Suprapubic skin (tissue), 4 donors: ENCODE measurements at regions not wholly inside any gene's neighbourhood (a gene's known extent, or its start where the extent isn't known, plus 50 kb on each side); places are given as distances from the start of the nearest gene placed in this dataset.

Experiments used
- DNase-seq, 2 donors: peaks; one replicate each; pipeline ENCODE4 v3.0.0-alpha.2; 2019; ENCODE audit warnings: low spot score in 2 of 2
- H3K27ac ChIP-seq: fragments of 200-600 bp; sonication (generic); one replicate; pipeline ENCODE4 v1.5.1; 2019
- H3K27me3 ChIP-seq: fragments of 200-600 bp; sonication (generic); one replicate; pipeline ENCODE4 v1.5.1; 2019
- H3K36me3 ChIP-seq: fragments of 200-600 bp; sonication (generic); one replicate; pipeline ENCODE4 v1.5.1; 2019
- H3K4me1 ChIP-seq: fragments of 200-600 bp; sonication (generic); one replicate; pipeline ENCODE4 v1.5.1; 2019
- H3K4me3 ChIP-seq: fragments of 200-600 bp; sonication (generic); one replicate; pipeline ENCODE4 v1.5.1; 2019; ENCODE audit warnings: mild to moderate bottlenecking
- H3K9me3 ChIP-seq: fragments of 200-600 bp; sonication (generic); one replicate; pipeline ENCODE4 v1.5.1; 2019
- EP300 ChIP-seq: sonication (generic); formaldehyde crosslinking; IDR thresholded peaks from one replicate; pipeline ENCODE4 v1.6.1; 2017; ENCODE audit warnings: antibody characterized with exemption
- POLR2A ChIP-seq, 2 donors: fragments of 450-650 bp; IDR thresholded peaks; one replicate each; pipeline ENCODE4 v1.6.1; 2017; ENCODE audit warnings: antibody characterized with exemption in 2 of 2, mild to moderate bottlenecking in 2 of 2, moderate library complexity in 2 of 2
- POLR2AphosphoS5 ChIP-seq, 3 donors: sonication (generic); formaldehyde crosslinking; IDR thresholded peaks; one replicate each; pipeline ENCODE4 v1.6.1; 2017; ENCODE audit warnings: antibody characterized with exemption in 3 of 3
- WGBS: methylation state at CpG from one replicate; pipeline ENCODE4 v1.1.5; 2018; 5-methylcytosine and 5-hydroxymethylcytosine counted together
- TF ChIP-seq, protein P1 (sequence below), 2 donors: fragments of 200-600 bp in 1 of 2; fragments of 450-650 bp in 1 of 2; sonication (generic) in 1 of 2; IDR thresholded peaks; one replicate each; pipeline ENCODE4 v1.5.1; 2016 to 2019; ENCODE audit warnings: antibody characterized with exemption in 2 of 2, mild to moderate bottlenecking in 1 of 2, moderate library complexity in 1 of 2

DNA sequence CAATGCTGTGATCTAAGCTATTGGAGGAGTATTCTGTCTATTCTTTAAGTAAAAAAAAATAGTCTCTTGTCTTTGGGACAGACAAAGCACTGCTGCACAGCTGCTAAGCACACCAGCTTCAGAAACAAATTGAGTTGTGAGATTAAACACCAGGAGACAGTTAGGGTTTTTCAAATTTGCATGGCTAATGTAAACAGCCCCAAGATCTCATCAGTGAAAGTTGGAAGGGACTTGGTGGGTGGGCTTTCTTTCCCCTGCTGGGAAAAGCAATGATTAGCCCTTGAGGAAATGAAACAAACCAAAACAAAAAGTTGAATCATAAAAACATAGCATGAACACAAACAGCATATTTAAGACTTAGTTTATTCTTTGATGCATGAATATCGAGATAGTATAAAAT is 143.6 kb upstream of the SLITRK1 start:
- Histone ChIP-seq H3K36me3 (no peaks in the 10 kb centered on the region), H3K27me3 (no peaks in the 10 kb centered on the region), H3K4me3 (no peak overlapping the region), H3K9me3 (no peaks in the 10 kb centered on the region), H3K27ac (no peak overlapping the region), H3K4me1 (no peaks in the 10 kb centered on the region)
- TF ChIP-seq EP300 (no peak), POLR2A (IDR thresholded peaks at IDR 0.05) (no peak), POLR2AphosphoS5 (IDR thresholded peaks at IDR 0.05) (no peak)
- TF ChIP-seq, protein P1, sequence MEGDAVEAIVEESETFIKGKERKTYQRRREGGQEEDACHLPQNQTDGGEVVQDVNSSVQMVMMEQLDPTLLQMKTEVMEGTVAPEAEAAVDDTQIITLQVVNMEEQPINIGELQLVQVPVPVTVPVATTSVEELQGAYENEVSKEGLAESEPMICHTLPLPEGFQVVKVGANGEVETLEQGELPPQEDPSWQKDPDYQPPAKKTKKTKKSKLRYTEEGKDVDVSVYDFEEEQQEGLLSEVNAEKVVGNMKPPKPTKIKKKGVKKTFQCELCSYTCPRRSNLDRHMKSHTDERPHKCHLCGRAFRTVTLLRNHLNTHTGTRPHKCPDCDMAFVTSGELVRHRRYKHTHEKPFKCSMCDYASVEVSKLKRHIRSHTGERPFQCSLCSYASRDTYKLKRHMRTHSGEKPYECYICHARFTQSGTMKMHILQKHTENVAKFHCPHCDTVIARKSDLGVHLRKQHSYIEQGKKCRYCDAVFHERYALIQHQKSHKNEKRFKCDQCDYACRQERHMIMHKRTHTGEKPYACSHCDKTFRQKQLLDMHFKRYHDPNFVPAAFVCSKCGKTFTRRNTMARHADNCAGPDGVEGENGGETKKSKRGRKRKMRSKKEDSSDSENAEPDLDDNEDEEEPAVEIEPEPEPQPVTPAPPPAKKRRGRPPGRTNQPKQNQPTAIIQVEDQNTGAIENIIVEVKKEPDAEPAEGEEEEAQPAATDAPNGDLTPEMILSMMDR (IDR thresholded peaks at IDR 0.05) = no peak
- 83% methylated on average over 1 of the region's 1 CpG for WGBS
- no peak for DNase-seq

DNA sequence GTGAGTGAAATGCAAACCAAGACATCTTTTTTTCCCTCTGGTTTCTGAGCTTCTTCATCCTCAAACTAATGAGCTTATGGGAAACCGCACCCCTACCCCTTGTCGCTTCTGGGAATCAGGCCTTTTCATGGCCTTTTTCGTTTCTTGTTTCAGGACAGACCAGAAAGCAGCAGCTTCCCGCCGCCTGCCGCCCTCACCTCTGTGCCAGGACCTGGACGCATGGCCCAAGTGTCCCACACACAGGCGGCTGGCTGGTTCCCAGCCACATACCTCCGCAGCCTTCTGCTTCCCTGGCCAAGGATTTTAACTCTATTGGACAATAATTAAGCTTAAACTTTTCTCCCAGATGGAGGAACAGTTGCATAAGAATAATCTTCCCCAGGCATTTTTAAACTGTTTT is 114.1 kb upstream of the SLITRK1 start:
- no peaks in the 10 kb centered on the region for H3K27me3 ChIP-seq
- H3K9me3 ChIP-seq = no peaks in the 10 kb centered on the region
- DNase-seq = no peak
- H3K36me3 ChIP-seq = no peaks in the 10 kb centered on the region
- no peak overlapping the region for H3K27ac ChIP-seq
- WGBS = 82% methylated on average over 9 of the region's 9 CpGs
- TF ChIP-seq POLR2A (IDR thresholded peaks at IDR 0.05) = no peak
- TF ChIP-seq, protein P1 (IDR thresholded peaks at IDR 0.05) = no peak
- TF ChIP-seq EP300 = no peak
- no peak for TF ChIP-seq POLR2AphosphoS5 (IDR thresholded peaks at IDR 0.05)
- no peak overlapping the region for H3K4me3 ChIP-seq
- H3K4me1 ChIP-seq = no peaks in the 10 kb centered on the region

- H3K27me3 ChIP-seq = no peaks in the 10 kb centered on the region
- H3K4me1 ChIP-seq = no peaks in the 10 kb centered on the region
- DNase-seq = no peak
- no peaks in the 10 kb centered on the region for H3K9me3 ChIP-seq
- TF ChIP-seq, protein P1 (IDR thresholded peaks at IDR 0.05) = no peak
- TF ChIP-seq POLR2A (IDR thresholded peaks at IDR 0.05) (no peak), EP300 (no peak), POLR2AphosphoS5 (IDR thresholded peaks at IDR 0.05) (no peak)
- H3K27ac ChIP-seq = no peak overlapping the region
- no peaks in the 10 kb centered on the region for H3K36me3 ChIP-seq
- no peak overlapping the region for H3K4me3 ChIP-seq
- 91% methylated on average over 7 of the region's 7 CpGs for whole genome bisulfite sequencing
These were observed 113.7 kb upstream of the SLITRK1 start for GRCh38 chr13:83995930-83996329.

- WGBS = 87% methylated on average over 13 of the region's 13 CpGs
- H3K4me1 ChIP-seq = no peaks in the 10 kb centered on the region
These were observed 110.5 kb upstream of the SLITRK1 start for GRCh38 chr13:83992566-83993358.

DNA sequence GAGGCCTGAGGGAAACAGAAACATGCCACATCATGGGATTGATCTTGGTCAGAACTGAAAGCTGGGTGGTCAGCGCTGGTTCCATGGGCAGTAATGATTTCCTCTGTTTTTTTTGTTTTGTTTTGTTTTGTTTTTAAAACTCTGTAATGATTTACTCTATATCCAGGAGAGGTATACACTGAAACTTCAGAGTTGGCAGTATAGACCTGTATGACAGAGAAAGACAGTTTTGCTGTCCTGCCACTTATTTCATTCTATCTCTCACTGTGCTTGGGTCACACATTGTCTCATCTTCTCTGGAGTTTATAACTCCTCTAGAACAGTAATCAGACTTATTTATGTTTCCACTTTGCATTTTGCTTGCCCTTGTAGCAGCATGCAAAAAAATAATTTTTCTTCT is 105.1 kb upstream of the SLITRK1 start:
- DNase-seq = no peak
- H3K4me1 ChIP-seq = no peaks in the 10 kb centered on the region
- no peak overlapping the region for H3K4me3 ChIP-seq
- no peaks in the 10 kb centered on the region for H3K36me3 ChIP-seq
- no peaks in the 10 kb centered on the region for H3K27me3 ChIP-seq
- 94% methylated on average over 1 of the region's 1 CpG for WGBS
- H3K9me3 ChIP-seq = no peaks in the 10 kb centered on the region
- no peak overlapping the region for H3K27ac ChIP-seq
- TF ChIP-seq, protein P1 (IDR thresholded peaks at IDR 0.05) = no peak
- TF ChIP-seq POLR2AphosphoS5 (IDR thresholded peaks at IDR 0.05) = no peak
- no peak for TF ChIP-seq EP300
- TF ChIP-seq POLR2A (IDR thresholded peaks at IDR 0.05) = no peak

More at GRCh38 chr13:83992566-83993358, 110.5 kb upstream of the SLITRK1 start:
- TF ChIP-seq, protein P1 (IDR thresholded peaks at IDR 0.05) = no peak
- no peak for TF ChIP-seq EP300
- no peak for TF ChIP-seq POLR2A (IDR thresholded peaks at IDR 0.05)
- no peak for TF ChIP-seq POLR2AphosphoS5 (IDR thresholded peaks at IDR 0.05)
- H3K9me3 ChIP-seq = no peaks in the 10 kb centered on the region
- H3K4me3 ChIP-seq = no peak overlapping the region
- DNase-seq = no peak
- no peaks in the 10 kb centered on the region for H3K27me3 ChIP-seq
- H3K27ac ChIP-seq = no peak overlapping the region
- no peaks in the 10 kb centered on the region for H3K36me3 ChIP-seq
